GM12872 (cell line): ENCODE measurements at regions not wholly inside any gene's neighbourhood (a gene's known extent, or its start where the extent isn't known, plus 50 kb on each side); places are given as distances from the start of the nearest gene placed in this dataset.

ENCODE experiments used
- TF ChIP-seq, protein P1 (sequence below): IDR thresholded peaks from 3 replicates; pipeline ENCODE4 v1.5.1; 2011; ENCODE audit warnings: low read depth, mild to moderate bottlenecking, low read length, moderate library complexity; ENCODE audit not compliant: insufficient read depth

GRCh38 chr1:5619469-5619868 is 372.8 kb downstream of the NPHP4 start:
- TF ChIP-seq, protein P1, sequence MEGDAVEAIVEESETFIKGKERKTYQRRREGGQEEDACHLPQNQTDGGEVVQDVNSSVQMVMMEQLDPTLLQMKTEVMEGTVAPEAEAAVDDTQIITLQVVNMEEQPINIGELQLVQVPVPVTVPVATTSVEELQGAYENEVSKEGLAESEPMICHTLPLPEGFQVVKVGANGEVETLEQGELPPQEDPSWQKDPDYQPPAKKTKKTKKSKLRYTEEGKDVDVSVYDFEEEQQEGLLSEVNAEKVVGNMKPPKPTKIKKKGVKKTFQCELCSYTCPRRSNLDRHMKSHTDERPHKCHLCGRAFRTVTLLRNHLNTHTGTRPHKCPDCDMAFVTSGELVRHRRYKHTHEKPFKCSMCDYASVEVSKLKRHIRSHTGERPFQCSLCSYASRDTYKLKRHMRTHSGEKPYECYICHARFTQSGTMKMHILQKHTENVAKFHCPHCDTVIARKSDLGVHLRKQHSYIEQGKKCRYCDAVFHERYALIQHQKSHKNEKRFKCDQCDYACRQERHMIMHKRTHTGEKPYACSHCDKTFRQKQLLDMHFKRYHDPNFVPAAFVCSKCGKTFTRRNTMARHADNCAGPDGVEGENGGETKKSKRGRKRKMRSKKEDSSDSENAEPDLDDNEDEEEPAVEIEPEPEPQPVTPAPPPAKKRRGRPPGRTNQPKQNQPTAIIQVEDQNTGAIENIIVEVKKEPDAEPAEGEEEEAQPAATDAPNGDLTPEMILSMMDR: no peak

GRCh38 chr1:5617546-5617945 is 374.7 kb downstream of the NPHP4 start:
- TF ChIP-seq, protein P1: no peak

GRCh38 chr1:5617179-5617520 is 375.1 kb downstream of the NPHP4 start:
- TF ChIP-seq, protein P1: no peak

DNA sequence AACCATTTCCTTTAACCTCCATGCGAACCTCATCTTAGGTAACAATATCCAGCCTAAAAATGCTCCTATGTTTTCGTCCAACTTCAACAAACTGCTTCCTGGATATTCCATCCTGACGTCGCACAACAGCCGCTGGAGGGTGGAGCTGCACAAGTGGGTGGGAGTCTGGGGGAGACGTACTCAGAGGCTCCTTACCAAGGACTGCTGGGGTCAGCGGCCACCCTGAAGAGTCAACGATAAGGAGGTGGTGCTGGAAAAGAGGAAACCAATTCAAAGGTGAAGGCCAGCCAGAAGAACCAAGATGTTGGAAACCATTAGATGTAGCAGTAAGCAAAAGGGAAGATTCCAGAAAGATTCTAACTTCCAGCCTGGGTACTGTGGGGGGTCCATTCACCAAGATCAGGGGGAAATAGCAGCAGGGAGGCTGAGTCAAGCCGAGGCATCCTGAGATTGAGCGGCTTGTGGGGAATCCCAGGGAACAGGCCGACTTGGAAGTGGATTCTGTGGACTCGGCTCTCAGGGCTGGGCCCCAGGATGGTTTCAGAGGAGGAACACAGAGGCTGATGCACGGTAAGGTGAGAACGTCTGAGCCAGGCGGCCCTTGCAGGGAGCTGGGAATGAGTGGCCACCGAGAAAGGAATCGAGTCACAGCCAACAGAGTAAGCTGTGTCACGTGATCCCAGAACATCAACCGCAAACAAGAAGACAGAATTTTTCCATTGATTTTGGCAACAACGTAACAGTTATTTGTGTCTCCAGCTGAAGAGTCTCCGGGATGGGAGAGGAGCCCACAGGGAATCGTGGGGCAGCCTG is 375.7 kb downstream of the NPHP4 start:
- TF ChIP-seq, protein P1: no peak

GRCh38 chr1:5615076-5615475 is 377.1 kb downstream of the NPHP4 start:
- TF ChIP-seq, protein P1: no peak

DNA sequence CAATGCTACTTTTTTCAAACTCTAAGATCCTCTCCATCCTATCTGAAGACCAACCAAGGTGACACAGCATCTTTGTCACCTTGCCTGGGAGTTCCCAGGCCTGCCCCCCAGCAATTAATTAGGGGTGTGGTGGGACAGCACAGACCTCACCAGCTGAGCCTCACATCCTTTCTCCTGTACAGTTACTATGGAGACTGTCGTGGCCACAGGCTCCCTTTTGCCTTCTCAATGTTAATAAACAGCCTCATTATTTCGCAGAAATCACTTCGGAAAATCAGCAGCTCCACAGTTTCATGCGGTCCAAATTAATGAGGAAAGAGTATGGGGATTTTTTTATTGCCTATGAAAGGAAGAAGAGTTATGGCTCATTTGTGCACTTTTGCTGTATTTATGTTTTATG is 378.3 kb downstream of the NPHP4 start:
- TF ChIP-seq, protein P1: no peak

DNA sequence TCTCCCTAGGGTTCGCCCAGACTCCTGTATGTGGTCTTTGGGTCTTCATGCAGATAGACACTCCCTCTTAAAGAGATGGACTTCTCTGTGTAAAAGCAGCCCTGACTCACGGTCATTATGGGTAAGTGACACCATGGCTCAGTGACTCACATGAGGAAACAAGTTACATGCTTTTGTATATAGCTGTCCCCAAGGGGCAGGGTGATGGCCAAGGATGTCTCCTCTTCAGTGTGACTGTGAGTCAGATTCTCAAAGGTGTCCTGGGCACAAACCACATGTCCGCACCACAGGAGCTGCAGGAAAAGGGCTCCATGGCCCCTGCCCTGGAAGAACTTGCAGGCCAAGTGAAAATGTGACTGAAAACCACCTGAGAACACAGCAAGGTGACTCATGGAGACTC is 380.4 kb downstream of the NPHP4 start:
- TF ChIP-seq, protein P1: no peak
